ENCODE measurements at regions not wholly inside any gene's neighbourhood (a gene's known extent, or its start where the extent isn't known, plus 50 kb on each side); places are given as distances from the start of the nearest gene placed in this dataset.

- no peaks in the 10 kb centered on the region for H3F3A ChIP-seq (ENCODE audit: insufficient read depth)
- H3K9ac ChIP-seq (ENCODE audit: low read length), result no peak overlapping the region
- TF ChIP-seq CTCF (IDR thresholded peaks at IDR 0.05; ENCODE audit: insufficient read depth, low read length, poor library complexity, severe bottlenecking), result no peak
- TF ChIP-seq EZH2phosphoT487 (conservative IDR thresholded peaks at IDR 0.05; ENCODE audit: low read length), result no peak
- H4K20me1 ChIP-seq (ENCODE audit: low read depth, low read length), result no peaks in the 10 kb centered on the region
- H3K9me3 ChIP-seq (ENCODE audit: insufficient read depth, low read length), result no peaks in the 10 kb centered on the region
- H3K4me3 ChIP-seq (ENCODE audit: insufficient read depth, low read length, poor library complexity, severe bottlenecking), result no peak overlapping the region
- H3K27me3 ChIP-seq (ENCODE audit: low read length), result no peaks in the 10 kb centered on the region
- peak overlapping the region; percentile 34 for H2AFZ ChIP-seq (ENCODE audit: low read depth, low read length, severe bottlenecking)
- H3K9me2 ChIP-seq (replicated peaks; ENCODE audit: insufficient read depth, low read length), result no peaks in the 10 kb centered on the region
- H3K27ac ChIP-seq (ENCODE audit: low read depth, low read length), result no peak overlapping the region
- H3K36me3 ChIP-seq (ENCODE audit: low read length), result no peaks in the 10 kb centered on the region
- H3K79me2 ChIP-seq (ENCODE audit: insufficient read depth, low read length), result no peaks in the 10 kb centered on the region
- no peak overlapping the region for H3K4me2 ChIP-seq (ENCODE audit: low read depth, low read length, poor library complexity, severe bottlenecking)
Observed at GRCh38 chr1:79604490-79605198, 598.1 kb upstream of the ADGRL4 start.

- Histone ChIP-seq H2AFZ (ENCODE audit: low read depth, low read length, severe bottlenecking) (no peak overlapping the region), H3K79me2 (ENCODE audit: insufficient read depth, low read length) (no peaks in the 10 kb centered on the region), H3K36me3 (ENCODE audit: low read length) (no peaks in the 10 kb centered on the region), H3K4me3 (ENCODE audit: insufficient read depth, low read length, poor library complexity, severe bottlenecking) (no peak overlapping the region), H3K27ac (ENCODE audit: low read depth, low read length) (no peak overlapping the region), H3K9me2 (replicated peaks; ENCODE audit: insufficient read depth, low read length) (no peaks in the 10 kb centered on the region), H3F3A (ENCODE audit: insufficient read depth) (no peaks in the 10 kb centered on the region), H4K20me1 (ENCODE audit: low read depth, low read length) (no peaks in the 10 kb centered on the region), H3K27me3 (ENCODE audit: low read length) (no peaks in the 10 kb centered on the region), H3K4me2 (ENCODE audit: low read depth, low read length, poor library complexity, severe bottlenecking) (no peak overlapping the region), H3K9me3 (ENCODE audit: insufficient read depth, low read length) (no peaks in the 10 kb centered on the region), H3K9ac (ENCODE audit: low read length) (no peak overlapping the region)
- TF ChIP-seq EZH2phosphoT487 (conservative IDR thresholded peaks at IDR 0.05; ENCODE audit: low read length), result no peak
- no peak for TF ChIP-seq CTCF (IDR thresholded peaks at IDR 0.05; ENCODE audit: insufficient read depth, low read length, poor library complexity, severe bottlenecking)
Observed at GRCh38 chr1:79603843-79604242, 597.3 kb upstream of the ADGRL4 start.

GRCh38 chr1:79599257-79599656 is 592.7 kb upstream of the ADGRL4 start:
- Histone ChIP-seq H3F3A (ENCODE audit: insufficient read depth) (no peaks in the 10 kb centered on the region), H3K9me3 (ENCODE audit: insufficient read depth, low read length) (no peaks in the 10 kb centered on the region), H3K36me3 (ENCODE audit: low read length) (no peaks in the 10 kb centered on the region), H3K9ac (ENCODE audit: low read length) (no peak overlapping the region), H3K4me3 (ENCODE audit: insufficient read depth, low read length, poor library complexity, severe bottlenecking) (no peak overlapping the region), H4K20me1 (ENCODE audit: low read depth, low read length) (no peaks in the 10 kb centered on the region), H3K79me2 (ENCODE audit: insufficient read depth, low read length) (no peaks in the 10 kb centered on the region), H3K9me2 (replicated peaks; ENCODE audit: insufficient read depth, low read length) (no peaks in the 10 kb centered on the region), H2AFZ (ENCODE audit: low read depth, low read length, severe bottlenecking) (no peak overlapping the region), H3K4me2 (ENCODE audit: low read depth, low read length, poor library complexity, severe bottlenecking) (no peak overlapping the region), H3K27ac (ENCODE audit: low read depth, low read length) (no peak overlapping the region), H3K27me3 (ENCODE audit: low read length) (no peaks in the 10 kb centered on the region)
- no peak for TF ChIP-seq EZH2phosphoT487 (conservative IDR thresholded peaks at IDR 0.05; ENCODE audit: low read length)
- TF ChIP-seq CTCF (IDR thresholded peaks at IDR 0.05; ENCODE audit: insufficient read depth, low read length, poor library complexity, severe bottlenecking), result no peak

Measured in SU-DHL-6 (cell line).